Dendritic cell treated with granulocyte-macrophage colony-stimulating factor and Interleukin-4, amounts not matched to agents 40 ng/mL and 50 ng/mL, for 4 days (primary cell): ENCODE measurements at regions not wholly inside any gene's neighbourhood (a gene's known extent, or its start where the extent isn't known, plus 50 kb on each side); places are given as distances from the start of the nearest gene placed in this dataset.
"Not testable (repeated sequence)": the region's sequence is repeated elsewhere in the genome, so short reads cannot be mapped to it uniquely, and the experiment has no call there.

Source experiments
- H3K27ac Mint-ChIP-seq: one replicate; pipeline ENCODE4 v1.8.0; 2022; ENCODE audit warnings: mild to moderate bottlenecking, mixed read lengths
- H3K27me3 Mint-ChIP-seq: one replicate; pipeline ENCODE4 v1.8.0; 2022; ENCODE audit warnings: mild to moderate bottlenecking, mixed read lengths
- H3K36me3 Mint-ChIP-seq: one replicate; pipeline ENCODE4 v1.8.0; 2022; ENCODE audit warnings: low read depth, mixed read lengths
- H3K4me1 Mint-ChIP-seq: one replicate; pipeline ENCODE4 v1.8.0; 2022; ENCODE audit warnings: low read depth, mixed read lengths
- H3K4me3 Mint-ChIP-seq: one replicate; pipeline ENCODE4 v1.8.0; 2022; ENCODE audit warnings: mild to moderate bottlenecking, moderate library complexity, mixed read lengths
- H3K9me3 Mint-ChIP-seq: one replicate; pipeline ENCODE4 v1.8.0; 2022; ENCODE audit warnings: mixed read lengths
- intact Hi-C: fragments of 100-400 bp; cut with micrococcal nuclease; formaldehyde crosslinking; loops from one replicate; pipeline ENCODE4 v1.15.0; 2022

DNA sequence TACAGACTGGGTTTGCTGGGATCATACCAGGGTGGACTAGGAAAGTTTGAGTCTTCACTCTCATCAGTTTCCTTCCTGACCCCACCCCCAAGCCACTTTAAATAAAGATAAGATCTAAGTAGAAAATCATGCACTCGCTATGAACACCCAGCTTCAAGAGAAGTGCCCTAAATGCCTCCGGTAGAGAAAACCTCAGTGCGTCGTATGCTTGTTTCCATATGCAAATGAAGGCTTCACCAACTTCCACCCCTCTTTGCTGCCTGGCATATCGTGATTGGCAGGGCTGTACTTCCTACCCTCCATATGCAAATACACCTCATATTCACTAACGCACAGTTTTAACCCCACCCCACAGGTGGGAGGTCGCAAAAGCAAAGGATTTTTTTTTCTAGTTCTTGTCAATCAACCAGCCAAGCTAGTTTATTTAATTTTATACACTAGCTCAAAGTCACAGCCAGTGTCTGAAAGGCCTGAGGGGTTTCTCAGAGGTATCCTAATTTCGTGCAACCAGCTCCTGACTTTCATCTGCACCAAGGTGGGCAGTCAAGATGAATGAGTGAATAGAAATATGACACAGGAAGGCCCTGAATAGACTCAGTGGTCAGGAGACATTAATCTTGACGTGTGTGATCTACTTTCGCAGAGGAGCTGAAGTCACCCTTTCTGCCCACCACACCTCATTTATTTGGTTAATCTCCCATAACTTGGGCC lies 121.1 kb upstream of the TSHZ3 start:
- intact Hi-C loops: no loop called here
- H3K27ac Mint-ChIP-seq: no peak overlapping the region
- H3K27me3 Mint-ChIP-seq: no peaks in the 10 kb centered on the region
- H3K4me1 Mint-ChIP-seq: no peaks in the 10 kb centered on the region
- H3K9me3 Mint-ChIP-seq: no peaks in the 10 kb centered on the region
- H3K36me3 Mint-ChIP-seq: no peaks in the 10 kb centered on the region
- H3K4me3 Mint-ChIP-seq: no peak overlapping the region

DNA sequence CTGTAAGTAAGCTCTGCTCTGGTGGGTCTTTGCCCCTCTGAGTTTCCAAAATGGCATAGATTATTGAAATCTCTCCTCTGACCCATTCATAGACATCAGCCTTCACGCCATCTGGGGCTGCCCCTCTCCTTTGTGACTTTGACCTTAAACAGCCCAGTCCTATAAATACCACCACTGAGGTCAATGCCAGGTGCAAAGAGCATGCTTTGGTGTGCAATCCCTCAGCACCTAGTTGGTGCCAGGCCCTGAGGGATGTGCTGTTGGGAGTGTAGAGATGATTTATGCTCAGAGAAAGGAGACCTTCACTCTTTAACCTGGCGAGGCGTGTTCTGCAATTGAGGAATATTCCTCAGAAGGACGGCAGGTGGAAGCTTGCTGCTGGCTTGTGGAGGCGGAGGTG lies 121.7 kb upstream of the TSHZ3 start:
- no peak overlapping the region for H3K4me3 Mint-ChIP-seq
- H3K36me3 Mint-ChIP-seq: no peaks in the 10 kb centered on the region
- no peaks in the 10 kb centered on the region for H3K9me3 Mint-ChIP-seq
- intact Hi-C loops: no loop called here
- no peak overlapping the region for H3K27ac Mint-ChIP-seq
- no peaks in the 10 kb centered on the region for H3K4me1 Mint-ChIP-seq
- H3K27me3 Mint-ChIP-seq: no peaks in the 10 kb centered on the region

DNA sequence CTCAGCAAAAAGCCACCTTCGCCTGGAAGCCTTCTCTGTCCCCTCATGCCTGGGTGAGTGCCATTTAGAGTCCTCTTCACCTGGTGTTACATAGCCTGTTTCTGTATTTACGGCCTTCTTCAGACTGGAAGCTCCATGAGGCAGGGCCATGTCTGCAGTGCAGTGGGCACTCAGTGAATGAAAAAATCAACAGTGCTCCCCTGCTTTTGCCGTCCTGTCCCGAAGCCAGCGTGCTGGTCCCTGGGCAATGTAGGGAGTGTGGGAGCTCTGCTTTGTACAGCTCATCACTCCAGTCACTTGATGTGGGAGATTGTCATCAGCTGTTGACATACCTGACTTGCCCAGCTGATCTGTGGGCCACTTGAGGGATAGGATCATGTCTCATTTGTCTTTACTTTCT lies 129.0 kb upstream of the TSHZ3 start:
- no peak overlapping the region for H3K27ac Mint-ChIP-seq
- H3K36me3 Mint-ChIP-seq: no peaks in the 10 kb centered on the region
- intact Hi-C loops: no loop called here
- H3K4me1 Mint-ChIP-seq: no peaks in the 10 kb centered on the region
- H3K27me3 Mint-ChIP-seq: no peaks in the 10 kb centered on the region
- H3K4me3 Mint-ChIP-seq: no peak overlapping the region
- no peaks in the 10 kb centered on the region for H3K9me3 Mint-ChIP-seq

- Mint-ChIP-seq H3K27me3 (no peaks in the 10 kb centered on the region), H3K36me3 (no peaks in the 10 kb centered on the region), H3K27ac (no peak overlapping the region), H3K9me3 (peaks cover 22% of the 10 kb centered on the region), H3K4me1 (no peaks in the 10 kb centered on the region), H3K4me3 (no peak overlapping the region)
- intact Hi-C loops: no loop called here
Measured at GRCh38 chr19:31483226-31483857, 134.1 kb upstream of the TSHZ3 start.

DNA sequence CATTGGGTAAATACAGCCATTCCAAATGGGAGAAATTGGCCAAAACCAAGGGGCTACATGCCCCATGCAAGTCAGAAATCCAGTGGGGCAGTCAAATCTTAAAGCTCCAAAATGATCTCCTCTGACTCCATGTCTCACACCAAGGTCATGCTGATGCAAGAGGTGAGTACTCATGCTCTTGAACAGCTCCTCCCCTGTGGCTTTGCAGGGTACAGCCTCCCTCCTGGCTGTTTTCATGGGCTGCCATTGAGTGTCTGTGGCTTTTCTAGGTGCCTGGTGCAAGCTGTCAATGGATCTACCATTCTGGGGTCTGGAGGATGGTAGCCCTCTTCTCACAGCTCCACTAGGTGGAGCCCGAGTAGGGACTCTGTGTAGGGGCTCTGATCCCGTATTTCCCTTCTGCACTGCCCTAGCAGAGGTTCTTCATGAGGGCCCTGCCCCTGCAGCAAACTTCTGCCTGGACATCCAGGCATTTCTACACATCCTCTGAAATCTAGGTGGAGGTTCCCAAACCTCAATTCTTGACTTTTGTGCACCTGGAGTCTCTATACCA lies 135.7 kb upstream of the TSHZ3 start:
- H3K4me3 Mint-ChIP-seq, intact Hi-C loops, H3K27ac Mint-ChIP-seq, H3K4me1 Mint-ChIP-seq, H3K27me3 Mint-ChIP-seq, H3K36me3 Mint-ChIP-seq: not testable (repeated sequence)
- peaks cover 22% of the 10 kb centered on the region for H3K9me3 Mint-ChIP-seq

DNA sequence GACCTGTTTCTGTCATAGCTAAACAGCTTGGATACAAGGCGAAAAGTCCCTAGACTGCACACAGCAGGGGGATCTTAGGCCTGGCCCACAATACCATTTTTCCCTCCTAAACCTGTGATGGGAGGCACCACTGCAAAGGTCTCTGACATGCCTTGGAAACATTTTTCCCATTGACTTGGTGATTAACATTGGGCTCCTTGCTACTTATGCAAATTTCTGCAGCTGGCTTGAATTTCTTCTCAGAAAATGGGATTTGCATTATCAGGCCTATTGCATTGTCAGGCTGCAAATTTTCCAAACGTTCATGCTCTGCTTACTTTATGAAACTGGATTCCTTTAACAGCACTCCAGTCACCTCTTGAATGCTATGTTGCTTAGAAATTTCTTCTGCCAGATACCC lies 136.2 kb upstream of the TSHZ3 start:
- Mint-ChIP-seq H3K27me3 (no peaks in the 10 kb centered on the region), H3K4me1 (no peaks in the 10 kb centered on the region), H3K9me3 (peaks cover 22% of the 10 kb centered on the region), H3K36me3 (no peaks in the 10 kb centered on the region), H3K4me3 (no peak overlapping the region), H3K27ac (no peak overlapping the region)
- intact Hi-C loops: no loop called here

DNA sequence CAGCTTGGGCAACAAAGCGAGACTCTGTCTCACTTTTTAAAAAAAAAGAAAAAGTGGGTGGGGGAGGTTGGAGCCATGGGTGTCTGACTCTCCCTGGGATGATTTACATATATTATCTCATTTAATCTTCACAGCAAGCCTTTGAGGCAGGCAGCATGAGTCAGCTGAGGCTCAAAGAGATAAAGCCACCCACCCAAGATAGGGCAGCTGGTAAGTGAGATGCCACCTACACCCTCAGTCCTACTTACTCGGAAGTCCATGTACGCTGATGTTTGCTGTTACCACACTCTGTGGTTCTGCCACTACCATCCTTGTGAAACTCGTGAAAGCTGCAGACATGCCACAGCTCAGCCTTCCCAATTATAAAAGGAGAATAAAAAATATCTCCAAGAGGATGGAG lies 142.0 kb upstream of the TSHZ3 start:
- Mint-ChIP-seq H3K27ac (no peak overlapping the region), H3K9me3 (peaks cover 1% of the 10 kb centered on the region), H3K4me3 (no peak overlapping the region), H3K4me1 (no peaks in the 10 kb centered on the region), H3K36me3 (no peaks in the 10 kb centered on the region), H3K27me3 (no peaks in the 10 kb centered on the region)
- intact Hi-C loops: no loop called here

DNA sequence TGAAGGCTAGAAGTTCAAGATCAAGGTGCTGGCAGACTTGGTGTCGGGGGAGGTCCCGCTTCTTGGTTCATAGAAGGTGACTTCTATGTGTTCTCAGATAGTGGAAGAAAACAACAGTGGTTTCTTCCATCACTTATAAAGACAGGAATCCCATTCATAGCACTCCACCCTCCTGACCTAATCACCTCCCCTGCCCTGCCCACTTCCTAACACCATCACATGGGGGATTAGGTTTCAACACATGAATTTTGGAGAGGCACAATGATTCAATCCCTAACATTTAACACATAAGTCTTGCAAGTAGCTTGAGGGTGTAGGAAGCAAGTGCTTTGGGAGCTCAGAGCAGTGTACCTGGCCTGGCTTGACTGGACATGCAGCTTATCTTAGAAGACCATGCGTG lies 142.8 kb upstream of the TSHZ3 start:
- no peak overlapping the region for H3K4me3 Mint-ChIP-seq
- intact Hi-C loops: no loop called here
- H3K4me1 Mint-ChIP-seq: no peaks in the 10 kb centered on the region
- no peak overlapping the region for H3K27ac Mint-ChIP-seq
- no peaks in the 10 kb centered on the region for H3K27me3 Mint-ChIP-seq
- no peaks in the 10 kb centered on the region for H3K36me3 Mint-ChIP-seq
- H3K9me3 Mint-ChIP-seq: no peaks in the 10 kb centered on the region

DNA sequence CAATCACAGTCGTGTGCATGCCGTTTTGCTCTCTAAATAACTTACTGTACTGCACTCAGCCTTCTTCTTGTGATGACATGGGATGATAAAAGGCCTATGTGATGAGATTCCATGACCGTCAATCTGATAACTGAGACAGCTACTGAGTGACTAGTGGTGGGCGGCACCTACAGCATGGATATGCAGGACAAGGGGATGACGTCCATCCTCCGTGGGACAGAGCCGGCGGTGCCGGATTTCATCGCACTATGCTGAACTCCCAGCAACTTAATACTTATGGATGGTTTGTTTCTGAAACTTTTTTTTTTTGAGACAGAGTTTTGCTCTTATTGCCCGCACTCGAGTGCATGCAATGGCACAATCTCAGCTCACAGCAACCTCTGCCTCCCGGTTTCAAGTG lies 146.8 kb upstream of the TSHZ3 start:
- Mint-ChIP-seq H3K9me3 (no peaks in the 10 kb centered on the region), H3K4me1 (no peaks in the 10 kb centered on the region), H3K27me3 (no peaks in the 10 kb centered on the region), H3K36me3 (no peaks in the 10 kb centered on the region), H3K27ac (no peak overlapping the region), H3K4me3 (no peak overlapping the region)
- intact Hi-C loops: no loop called here

GRCh38 chr19:31497709-31498108 lies 148.5 kb upstream of the TSHZ3 start:
- intact Hi-C loops: no loop called here
- Mint-ChIP-seq H3K27me3 (no peaks in the 10 kb centered on the region), H3K9me3 (no peaks in the 10 kb centered on the region), H3K27ac (no peak overlapping the region), H3K4me3 (no peak overlapping the region), H3K36me3 (no peaks in the 10 kb centered on the region), H3K4me1 (no peaks in the 10 kb centered on the region)

- Mint-ChIP-seq H3K27me3 (no peaks in the 10 kb centered on the region), H3K4me1 (no peaks in the 10 kb centered on the region), H3K36me3 (no peaks in the 10 kb centered on the region), H3K27ac (no peak overlapping the region), H3K4me3 (no peak overlapping the region), H3K9me3 (no peaks in the 10 kb centered on the region)
- intact Hi-C loops: no loop called here
Measured at GRCh38 chr19:31498781-31499180, 149.5 kb upstream of the TSHZ3 start.

GRCh38 chr19:31499281-31500196 lies 150.3 kb upstream of the TSHZ3 start:
- Mint-ChIP-seq H3K36me3 (no peaks in the 10 kb centered on the region), H3K27ac (no peak overlapping the region), H3K4me1 (no peaks in the 10 kb centered on the region), H3K27me3 (no peaks in the 10 kb centered on the region), H3K4me3 (no peak overlapping the region), H3K9me3 (no peaks in the 10 kb centered on the region)
- intact Hi-C loops: no loop called here

- Mint-ChIP-seq H3K9me3 (no peaks in the 10 kb centered on the region), H3K27me3 (no peaks in the 10 kb centered on the region), H3K27ac (no peak overlapping the region), H3K4me1 (no peaks in the 10 kb centered on the region), H3K36me3 (no peaks in the 10 kb centered on the region), H3K4me3 (no peak overlapping the region)
- intact Hi-C loops: no loop called here
Measured at GRCh38 chr19:31500197-31500830, 151.1 kb upstream of the TSHZ3 start.

DNA sequence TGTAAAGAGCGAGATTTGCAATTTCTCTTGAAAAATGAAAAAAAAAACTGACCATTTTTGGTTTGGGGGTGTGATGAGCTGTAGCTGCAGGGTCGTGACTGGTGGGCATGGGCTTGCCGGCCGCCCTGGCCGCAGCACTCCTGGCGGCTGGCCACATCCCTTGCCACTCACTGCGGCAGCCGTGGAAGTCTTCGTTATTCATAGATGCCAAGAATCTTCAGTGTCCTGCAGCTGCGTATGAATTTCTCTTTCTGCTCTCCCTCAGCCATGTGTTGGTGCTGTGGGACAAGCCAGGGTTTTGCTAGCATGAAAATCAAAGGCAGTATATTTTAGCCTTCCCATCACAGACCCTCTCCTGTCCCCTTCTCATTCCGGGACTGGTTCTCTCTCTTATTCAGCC lies 151.7 kb upstream of the TSHZ3 start:
- H3K4me3 Mint-ChIP-seq: no peak overlapping the region
- intact Hi-C loops: no loop called here
- no peaks in the 10 kb centered on the region for H3K4me1 Mint-ChIP-seq
- no peak overlapping the region for H3K27ac Mint-ChIP-seq
- H3K9me3 Mint-ChIP-seq: no peaks in the 10 kb centered on the region
- no peaks in the 10 kb centered on the region for H3K36me3 Mint-ChIP-seq
- no peaks in the 10 kb centered on the region for H3K27me3 Mint-ChIP-seq
